ENCODE measurements at regions not wholly inside any gene's neighbourhood (a gene's known extent, or its start where the extent isn't known, plus 50 kb on each side); places are given as distances from the start of the nearest gene placed in this dataset.
"Not testable (repeated sequence)": the region's sequence is repeated elsewhere in the genome, so short reads cannot be mapped to it uniquely, and the experiment has no call there.

DNA sequence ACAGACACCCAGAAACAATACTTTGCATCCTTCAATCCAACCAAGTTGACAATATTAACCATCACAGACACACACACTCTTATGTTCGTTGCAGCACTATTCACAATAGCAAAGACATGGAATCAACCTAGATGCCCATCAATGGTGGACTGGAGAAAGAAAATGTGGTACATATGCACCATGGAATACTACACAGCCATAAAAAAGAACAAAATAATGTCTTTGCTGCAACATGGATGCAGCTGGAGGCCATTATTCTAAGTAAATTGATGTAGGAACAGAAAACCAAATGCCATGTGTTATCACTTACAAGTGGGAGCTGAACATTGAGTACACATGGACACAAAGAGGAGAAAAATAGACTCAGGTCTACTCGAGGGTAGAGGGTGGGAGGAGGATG lies 102.2 kb upstream of the KRAS start:
- H2BK12ac ChIP-seq (ENCODE audit: low read depth, low read length); H3K23me2 ChIP-seq (ENCODE audit: low read depth, low read length); H3K27me3 ChIP-seq (replicated peaks in 1 of 4; ENCODE audit: control insufficient read depth in 3 of 4, extremely low read depth in 1 of 4, insufficient read depth in 3 of 4, low read length in 3 of 4); H3K4ac ChIP-seq (replicated peaks; ENCODE audit: insufficient read length, low read depth, low read length); H2AFZ ChIP-seq (ENCODE audit: low read length); H3K23ac ChIP-seq (ENCODE audit: insufficient read length); H4K5ac ChIP-seq (ENCODE audit: insufficient read length, low read depth, low read length); H3K14ac ChIP-seq (ENCODE audit: insufficient read length); H3K4me2 ChIP-seq (ENCODE audit: insufficient read depth in 1 of 2, low read depth in 2 of 2, low read length in 2 of 2); H2BK20ac ChIP-seq (ENCODE audit: low read length); H3K9ac ChIP-seq (replicated peaks in 1 of 4; ENCODE audit: extremely low read depth in 1 of 4, low read depth in 3 of 4, low read length in 3 of 4); H4K91ac ChIP-seq (replicated peaks; ENCODE audit: insufficient read length, low read length); H2BK15ac ChIP-seq (ENCODE audit: low read length); H3K79me1 ChIP-seq (ENCODE audit: low read depth, low read length); H3K56ac ChIP-seq (replicated peaks; ENCODE audit: insufficient read length, low read depth, low read length); H3K36me3 ChIP-seq (ENCODE audit: control insufficient read depth in 2 of 4, insufficient read depth in 4 of 4, low read length in 3 of 4); H3K9me3 ChIP-seq (ENCODE audit: insufficient read depth in 2 of 2, low read depth in 1 of 2, low read length in 1 of 2); POLR2A ChIA-PET (ENCODE audit: partially characterized antibody); H3K79me2 ChIP-seq (ENCODE audit: control insufficient read depth in 1 of 2, insufficient read depth in 2 of 2, low read length in 2 of 2); H3K4me1 ChIP-seq (replicated peaks in 1 of 4; ENCODE audit: control insufficient read depth in 3 of 4, insufficient read depth in 4 of 4, low read length in 3 of 4); H4K20me1 ChIP-seq (replicated peaks in 1 of 2; ENCODE audit: control insufficient read depth in 1 of 2, insufficient read depth in 2 of 2, low read length in 2 of 2); H2BK5ac ChIP-seq (ENCODE audit: low read depth, low read length); FAIRE-seq; H2AK5ac ChIP-seq (ENCODE audit: low read depth, low read length); H3K27ac ChIP-seq (ENCODE audit: low read depth, low read length); H3K18ac ChIP-seq (ENCODE audit: extremely low read depth, low read length); H2BK120ac ChIP-seq (replicated peaks; ENCODE audit: low read depth, low read length); DNase-seq (ENCODE audit: low read depth in 1 of 2, low spot score in 2 of 2); H4K8ac ChIP-seq (ENCODE audit: extremely low read depth, insufficient read depth, low read length); H3K4me3 ChIP-seq (ENCODE audit: extremely low read depth in 1 of 4, insufficient read depth in 2 of 4, low read depth in 3 of 4, low read length in 4 of 4): not testable (repeated sequence)
- WGBS, 2 experiments (ENCODE audit: extremely low coverage in 1 of 2, insufficient coverage in 1 of 2, insufficient read length in 1 of 2, insufficient replicate concordance in 2 of 2, low coverage in 1 of 2, low lambda C conversion rate in 2 of 2, missing lambda C conversion rate in 1 of 2) = 83% methylated on average over 2 of the region's 2 CpGs; no CpG with 5 or more reads in 1 of the 2 experiments
- CTCF ChIA-PET (ENCODE audit: partially characterized antibody) = interaction anchor here (0.6 to 0.9 kb wide), 2 partner anchors 20 to 1234 kb away, joined by 3 read pairs; no protein-coding TSS in a partner anchor

All from H1 (cell line).